Upper lobe of right lung (tissue), 1 donor: ENCODE measurements at regions not wholly inside any gene's neighbourhood (a gene's known extent, or its start where the extent isn't known, plus 50 kb on each side); places are given as distances from the start of the nearest gene placed in this dataset.

Experiments used
- ATAC-seq: fragments of 200-7000 bp; cut with Tn5 transposase; one replicate; pipeline ENCODE4 v1.9.1; 2020; ENCODE audit warnings: mild to moderate bottlenecking, moderate library complexity
- DNase-seq: peaks from one replicate; pipeline ENCODE4 v3.0.0-alpha.2; 2020
- H3K27ac ChIP-seq: fragments of 200-600 bp; one replicate; pipeline ENCODE4 v1.8.0; 2022
- H3K27me3 ChIP-seq: fragments of 200-600 bp; one replicate; pipeline ENCODE4 v1.8.0; 2022; ENCODE audit warnings: mild to moderate bottlenecking
- H3K36me3 ChIP-seq: fragments of 200-600 bp; one replicate; pipeline ENCODE4 v1.8.0; 2022
- H3K4me1 ChIP-seq: fragments of 200-600 bp; one replicate; pipeline ENCODE4 v1.8.0; 2022
- H3K4me3 ChIP-seq: fragments of 200-600 bp; one replicate; pipeline ENCODE4 v1.8.0; 2022; ENCODE audit warnings: mild to moderate bottlenecking
- H3K9me3 ChIP-seq: fragments of 200-600 bp; one replicate; pipeline ENCODE4 v1.8.0; 2022
- intact Hi-C: fragments of 100-400 bp; cut with DNase I; formaldehyde crosslinking; loops from one replicate; pipeline ENCODE4 v1.11.0; 2022
- TF ChIP-seq, protein P1 (sequence below): fragments of 200-600 bp; IDR thresholded peaks from one replicate; pipeline ENCODE4 v1.8.0; 2022; ENCODE audit warnings: antibody characterized with exemption
- donor health status: DM: no; HTN: yes; CAD: no; lungs with severe emphysema.

GRCh38 chr13:44626176-44626575, 50.0 kb upstream of the TSC22D1 start:
- intact Hi-C loops: no loop called here
- ATAC-seq: no peak
- no peaks in the 10 kb centered on the region for H3K4me1 ChIP-seq
- H3K9me3 ChIP-seq: no peaks in the 10 kb centered on the region
- H3K36me3 ChIP-seq: no peaks in the 10 kb centered on the region
- DNase-seq: no peak
- TF ChIP-seq, protein P1, sequence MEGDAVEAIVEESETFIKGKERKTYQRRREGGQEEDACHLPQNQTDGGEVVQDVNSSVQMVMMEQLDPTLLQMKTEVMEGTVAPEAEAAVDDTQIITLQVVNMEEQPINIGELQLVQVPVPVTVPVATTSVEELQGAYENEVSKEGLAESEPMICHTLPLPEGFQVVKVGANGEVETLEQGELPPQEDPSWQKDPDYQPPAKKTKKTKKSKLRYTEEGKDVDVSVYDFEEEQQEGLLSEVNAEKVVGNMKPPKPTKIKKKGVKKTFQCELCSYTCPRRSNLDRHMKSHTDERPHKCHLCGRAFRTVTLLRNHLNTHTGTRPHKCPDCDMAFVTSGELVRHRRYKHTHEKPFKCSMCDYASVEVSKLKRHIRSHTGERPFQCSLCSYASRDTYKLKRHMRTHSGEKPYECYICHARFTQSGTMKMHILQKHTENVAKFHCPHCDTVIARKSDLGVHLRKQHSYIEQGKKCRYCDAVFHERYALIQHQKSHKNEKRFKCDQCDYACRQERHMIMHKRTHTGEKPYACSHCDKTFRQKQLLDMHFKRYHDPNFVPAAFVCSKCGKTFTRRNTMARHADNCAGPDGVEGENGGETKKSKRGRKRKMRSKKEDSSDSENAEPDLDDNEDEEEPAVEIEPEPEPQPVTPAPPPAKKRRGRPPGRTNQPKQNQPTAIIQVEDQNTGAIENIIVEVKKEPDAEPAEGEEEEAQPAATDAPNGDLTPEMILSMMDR: no peak
- no peak overlapping the region for H3K27ac ChIP-seq
- H3K4me3 ChIP-seq: no peak overlapping the region
- no peaks in the 10 kb centered on the region for H3K27me3 ChIP-seq
